ENCODE measurements at regions not wholly inside any gene's neighbourhood (a gene's known extent, or its start where the extent isn't known, plus 50 kb on each side); places are given as distances from the start of the nearest gene placed in this dataset.
A peak's percentile ranks its signal among the peaks of the same experiment; 100 is the strongest.

GRCh38 chr2:8469709-8470493 lies 212.0 kb upstream of the ID2 start:
- DNase-seq: no peak
- Histone ChIP-seq H3K27me3 (replicated peaks; ENCODE audit: control insufficient read depth, insufficient read depth, low read length, poor library complexity, severe bottlenecking) (no peaks in the 10 kb centered on the region), H3K9me3 (ENCODE audit: control insufficient read depth, low read length) (no peaks in the 10 kb centered on the region), H3K27ac (ENCODE audit: insufficient read depth, low read length, poor library complexity, severe bottlenecking) (no peak overlapping the region), H3K4me1 (ENCODE audit: control insufficient read depth, insufficient read depth, low read length, poor library complexity, severe bottlenecking) (peaks cover 28% of the 10 kb centered on the region), H3K4me3 (ENCODE audit: insufficient read depth, low read depth, low read length, poor library complexity, severe bottlenecking) (no peak overlapping the region), H3K36me3 (ENCODE audit: control insufficient read depth, insufficient read depth, low read length) (no peaks in the 10 kb centered on the region)

GRCh38 chr2:8472545-8473323 lies 209.1 kb upstream of the ID2 start:
- Histone ChIP-seq H3K36me3 (ENCODE audit: control insufficient read depth, insufficient read depth, low read length) (no peaks in the 10 kb centered on the region), H3K27ac (ENCODE audit: insufficient read depth, low read length, poor library complexity, severe bottlenecking) (peak overlapping the region; percentile 22), H3K4me3 (ENCODE audit: insufficient read depth, low read depth, low read length, poor library complexity, severe bottlenecking) (no peak overlapping the region), H3K27me3 (replicated peaks; ENCODE audit: control insufficient read depth, insufficient read depth, low read length, poor library complexity, severe bottlenecking) (no peaks in the 10 kb centered on the region), H3K4me1 (ENCODE audit: control insufficient read depth, insufficient read depth, low read length, poor library complexity, severe bottlenecking) (peaks cover 46% of the 10 kb centered on the region), H3K9me3 (ENCODE audit: control insufficient read depth, low read length) (no peaks in the 10 kb centered on the region)
- no peak for DNase-seq

GRCh38 chr2:8475349-8476031 lies 206.4 kb upstream of the ID2 start:
- no peaks in the 10 kb centered on the region for H3K27me3 ChIP-seq (replicated peaks; ENCODE audit: control insufficient read depth, insufficient read depth, low read length, poor library complexity, severe bottlenecking)
- peaks cover 52% of the 10 kb centered on the region for H3K4me1 ChIP-seq (ENCODE audit: control insufficient read depth, insufficient read depth, low read length, poor library complexity, severe bottlenecking)
- no peaks in the 10 kb centered on the region for H3K9me3 ChIP-seq (ENCODE audit: control insufficient read depth, low read length)
- peak; percentile 38 to 47 (median 39) for DNase-seq
- H3K36me3 ChIP-seq (ENCODE audit: control insufficient read depth, insufficient read depth, low read length): no peaks in the 10 kb centered on the region
- H3K4me3 ChIP-seq (ENCODE audit: insufficient read depth, low read depth, low read length, poor library complexity, severe bottlenecking): no peak overlapping the region
- H3K27ac ChIP-seq (ENCODE audit: insufficient read depth, low read length, poor library complexity, severe bottlenecking): peak overlapping the region; percentile 59

- Histone ChIP-seq H3K36me3 (ENCODE audit: control insufficient read depth, insufficient read depth, low read length) (no peaks in the 10 kb centered on the region), H3K4me3 (ENCODE audit: insufficient read depth, low read depth, low read length, poor library complexity, severe bottlenecking) (peak overlapping the region; percentile 47), H3K9me3 (ENCODE audit: control insufficient read depth, low read length) (no peaks in the 10 kb centered on the region), H3K27ac (ENCODE audit: insufficient read depth, low read length, poor library complexity, severe bottlenecking) (peak overlapping the region; percentile 82), H3K4me1 (ENCODE audit: control insufficient read depth, insufficient read depth, low read length, poor library complexity, severe bottlenecking) (peaks cover 51% of the 10 kb centered on the region), H3K27me3 (replicated peaks; ENCODE audit: control insufficient read depth, insufficient read depth, low read length, poor library complexity, severe bottlenecking) (no peaks in the 10 kb centered on the region)
- DNase-seq: peak in 1 of 3 donors; percentile 14
Observed at GRCh38 chr2:8477552-8478470, 204.0 kb upstream of the ID2 start.

- H3K27me3 ChIP-seq (replicated peaks; ENCODE audit: control insufficient read depth, insufficient read depth, low read length, poor library complexity, severe bottlenecking): no peaks in the 10 kb centered on the region
- H3K4me1 ChIP-seq (ENCODE audit: control insufficient read depth, insufficient read depth, low read length, poor library complexity, severe bottlenecking): peaks cover 53% of the 10 kb centered on the region
- H3K27ac ChIP-seq (ENCODE audit: insufficient read depth, low read length, poor library complexity, severe bottlenecking): peak overlapping the region; percentile 82
- no peak for DNase-seq
- H3K36me3 ChIP-seq (ENCODE audit: control insufficient read depth, insufficient read depth, low read length): no peaks in the 10 kb centered on the region
- H3K4me3 ChIP-seq (ENCODE audit: insufficient read depth, low read depth, low read length, poor library complexity, severe bottlenecking): no peak overlapping the region
- H3K9me3 ChIP-seq (ENCODE audit: control insufficient read depth, low read length): no peaks in the 10 kb centered on the region
Observed at GRCh38 chr2:8478471-8478793, 203.4 kb upstream of the ID2 start.

- H3K4me1 ChIP-seq (ENCODE audit: control insufficient read depth, insufficient read depth, low read length, poor library complexity, severe bottlenecking): peaks cover 53% of the 10 kb centered on the region
- no peak for DNase-seq
- H3K36me3 ChIP-seq (ENCODE audit: control insufficient read depth, insufficient read depth, low read length): no peaks in the 10 kb centered on the region
- H3K27ac ChIP-seq (ENCODE audit: insufficient read depth, low read length, poor library complexity, severe bottlenecking): peak overlapping the region; percentile 22
- H3K27me3 ChIP-seq (replicated peaks; ENCODE audit: control insufficient read depth, insufficient read depth, low read length, poor library complexity, severe bottlenecking): no peaks in the 10 kb centered on the region
- H3K4me3 ChIP-seq (ENCODE audit: insufficient read depth, low read depth, low read length, poor library complexity, severe bottlenecking): no peak overlapping the region
- H3K9me3 ChIP-seq (ENCODE audit: control insufficient read depth, low read length): no peaks in the 10 kb centered on the region
Observed at GRCh38 chr2:8479298-8479697, 202.6 kb upstream of the ID2 start.

GRCh38 chr2:8480915-8481314 lies 200.9 kb upstream of the ID2 start:
- no peak overlapping the region for H3K4me3 ChIP-seq (ENCODE audit: insufficient read depth, low read depth, low read length, poor library complexity, severe bottlenecking)
- no peaks in the 10 kb centered on the region for H3K36me3 ChIP-seq (ENCODE audit: control insufficient read depth, insufficient read depth, low read length)
- H3K4me1 ChIP-seq (ENCODE audit: control insufficient read depth, insufficient read depth, low read length, poor library complexity, severe bottlenecking): peaks cover 48% of the 10 kb centered on the region
- no peaks in the 10 kb centered on the region for H3K27me3 ChIP-seq (replicated peaks; ENCODE audit: control insufficient read depth, insufficient read depth, low read length, poor library complexity, severe bottlenecking)
- no peaks in the 10 kb centered on the region for H3K9me3 ChIP-seq (ENCODE audit: control insufficient read depth, low read length)
- DNase-seq: no peak
- H3K27ac ChIP-seq (ENCODE audit: insufficient read depth, low read length, poor library complexity, severe bottlenecking): peak overlapping the region; percentile 35

- H3K27me3 ChIP-seq (replicated peaks; ENCODE audit: control insufficient read depth, insufficient read depth, low read length, poor library complexity, severe bottlenecking): no peaks in the 10 kb centered on the region
- peaks cover 48% of the 10 kb centered on the region for H3K4me1 ChIP-seq (ENCODE audit: control insufficient read depth, insufficient read depth, low read length, poor library complexity, severe bottlenecking)
- DNase-seq: peak in 1 of 3 donors; percentile 31
- no peaks in the 10 kb centered on the region for H3K9me3 ChIP-seq (ENCODE audit: control insufficient read depth, low read length)
- H3K36me3 ChIP-seq (ENCODE audit: control insufficient read depth, insufficient read depth, low read length): no peaks in the 10 kb centered on the region
- H3K4me3 ChIP-seq (ENCODE audit: insufficient read depth, low read depth, low read length, poor library complexity, severe bottlenecking): no peak overlapping the region
- H3K27ac ChIP-seq (ENCODE audit: insufficient read depth, low read length, poor library complexity, severe bottlenecking): peak overlapping the region; percentile 35
Observed at GRCh38 chr2:8481463-8482009, 200.3 kb upstream of the ID2 start.

GRCh38 chr2:8482432-8482831 lies 199.4 kb upstream of the ID2 start:
- Histone ChIP-seq H3K9me3 (ENCODE audit: control insufficient read depth, low read length) (no peaks in the 10 kb centered on the region), H3K4me3 (ENCODE audit: insufficient read depth, low read depth, low read length, poor library complexity, severe bottlenecking) (no peak overlapping the region), H3K27me3 (replicated peaks; ENCODE audit: control insufficient read depth, insufficient read depth, low read length, poor library complexity, severe bottlenecking) (no peaks in the 10 kb centered on the region), H3K27ac (ENCODE audit: insufficient read depth, low read length, poor library complexity, severe bottlenecking) (no peak overlapping the region), H3K4me1 (ENCODE audit: control insufficient read depth, insufficient read depth, low read length, poor library complexity, severe bottlenecking) (peaks cover 49% of the 10 kb centered on the region), H3K36me3 (ENCODE audit: control insufficient read depth, insufficient read depth, low read length) (no peaks in the 10 kb centered on the region)
- no peak for DNase-seq

Data from effector memory CD4-positive, alpha-beta T cell (primary cell).